ENCODE measurements at regions not wholly inside any gene's neighbourhood (a gene's known extent, or its start where the extent isn't known, plus 50 kb on each side); places are given as distances from the start of the nearest gene placed in this dataset.

- no peaks in the 10 kb centered on the region for H3K79me2 ChIP-seq (ENCODE audit: control insufficient read depth, insufficient read depth, low read length)
These were observed 169.5 kb upstream of the C2CD4B start for GRCh38 chr15:62334536-62334935.

GRCh38 chr15:62337934-62338333, 172.8 kb upstream of the C2CD4B start:
- Histone ChIP-seq H3K36me3 (ENCODE audit: control insufficient read depth, insufficient read depth, low read length) (no peaks in the 10 kb centered on the region), H3K27me3 (ENCODE audit: control insufficient read depth, insufficient read depth, low read length) (peaks cover 2% of the 10 kb centered on the region)

More at GRCh38 chr15:62334536-62334935, 169.5 kb upstream of the C2CD4B start:
- Histone ChIP-seq H2AFZ (ENCODE audit: low read length) (no peak overlapping the region), H3K36me3 (ENCODE audit: control insufficient read depth, insufficient read depth, low read length) (no peaks in the 10 kb centered on the region), H3K4me3 (replicated peaks in 1 of 4; ENCODE audit: control extremely low read depth in 1 of 4, insufficient read depth in 1 of 4, low read depth in 3 of 4, low read length in 4 of 4) (no peak overlapping the region), H3K9ac (ENCODE audit: insufficient read depth, low read length) (no peak overlapping the region), H3K27ac (ENCODE audit: insufficient read depth, low read length) (no peak overlapping the region), H3K4me2 (ENCODE audit: extremely low read depth, insufficient read depth, low read length) (no peak overlapping the region), H3K4me1 (ENCODE audit: control insufficient read depth, extremely low read depth, insufficient read depth, low read length) (no peaks in the 10 kb centered on the region), H4K20me1 (ENCODE audit: control insufficient read depth, extremely low read depth, insufficient read depth, low read length) (peaks cover 2% of the 10 kb centered on the region), H3K9me3 (ENCODE audit: control insufficient read depth, insufficient read depth, low read depth, low read length) (no peaks in the 10 kb centered on the region), H3K27me3 (ENCODE audit: control insufficient read depth, insufficient read depth, low read length) (peaks cover 2% of the 10 kb centered on the region)
- DNase-seq (ENCODE audit: low read depth in 2 of 2): no peak
- TF ChIP-seq CTCF (conservative IDR thresholded peaks at IDR 0.05 in 1 of 2, IDR thresholded peaks at IDR 0.05 in 1 of 2; ENCODE audit: low read depth in 1 of 2, low read length in 2 of 2) (no peak), EZH2 (IDR thresholded peaks at IDR 0.05; ENCODE audit: low read length, missing control alignments) (no peak)

GRCh38 chr15:62338497-62338896, 173.4 kb upstream of the C2CD4B start:
- H4K20me1 ChIP-seq (ENCODE audit: control insufficient read depth, extremely low read depth, insufficient read depth, low read length): peaks cover 2% of the 10 kb centered on the region
- peaks cover 2% of the 10 kb centered on the region for H3K27me3 ChIP-seq (ENCODE audit: control insufficient read depth, insufficient read depth, low read length)
- no peaks in the 10 kb centered on the region for H3K36me3 ChIP-seq (ENCODE audit: control insufficient read depth, insufficient read depth, low read length)
- H3K4me2 ChIP-seq (ENCODE audit: extremely low read depth, insufficient read depth, low read length): no peak overlapping the region
- H3K4me1 ChIP-seq (ENCODE audit: control insufficient read depth, extremely low read depth, insufficient read depth, low read length): no peaks in the 10 kb centered on the region
- H3K9me3 ChIP-seq (ENCODE audit: control insufficient read depth, insufficient read depth, low read depth, low read length): no peaks in the 10 kb centered on the region
- H3K9ac ChIP-seq (ENCODE audit: insufficient read depth, low read length): no peak overlapping the region
- H3K4me3 ChIP-seq (replicated peaks in 1 of 4; ENCODE audit: control extremely low read depth in 1 of 4, insufficient read depth in 1 of 4, low read depth in 3 of 4, low read length in 4 of 4): no peak overlapping the region
- no peak overlapping the region for H2AFZ ChIP-seq (ENCODE audit: low read length)
- H3K79me2 ChIP-seq (ENCODE audit: control insufficient read depth, insufficient read depth, low read length): no peaks in the 10 kb centered on the region
- DNase-seq (ENCODE audit: low read depth in 2 of 2): no peak
- no peak overlapping the region for H3K27ac ChIP-seq (ENCODE audit: insufficient read depth, low read length)
- TF ChIP-seq CTCF (conservative IDR thresholded peaks at IDR 0.05 in 1 of 2, IDR thresholded peaks at IDR 0.05 in 1 of 2; ENCODE audit: low read depth in 1 of 2, low read length in 2 of 2) (no peak), EZH2 (IDR thresholded peaks at IDR 0.05; ENCODE audit: low read length, missing control alignments) (no peak)

More at GRCh38 chr15:62337934-62338333, 172.8 kb upstream of the C2CD4B start:
- no peak for DNase-seq (ENCODE audit: low read depth in 2 of 2)
- no peak overlapping the region for H2AFZ ChIP-seq (ENCODE audit: low read length)
- no peak overlapping the region for H3K9ac ChIP-seq (ENCODE audit: insufficient read depth, low read length)
- H3K4me3 ChIP-seq (replicated peaks in 1 of 4; ENCODE audit: control extremely low read depth in 1 of 4, insufficient read depth in 1 of 4, low read depth in 3 of 4, low read length in 4 of 4): no peak overlapping the region
- no peak overlapping the region for H3K4me2 ChIP-seq (ENCODE audit: extremely low read depth, insufficient read depth, low read length)
- TF ChIP-seq EZH2 (IDR thresholded peaks at IDR 0.05; ENCODE audit: low read length, missing control alignments) (no peak), CTCF (conservative IDR thresholded peaks at IDR 0.05 in 1 of 2, IDR thresholded peaks at IDR 0.05 in 1 of 2; ENCODE audit: low read depth in 1 of 2, low read length in 2 of 2) (no peak)
- no peaks in the 10 kb centered on the region for H3K9me3 ChIP-seq (ENCODE audit: control insufficient read depth, insufficient read depth, low read depth, low read length)
- no peak overlapping the region for H3K27ac ChIP-seq (ENCODE audit: insufficient read depth, low read length)
- H4K20me1 ChIP-seq (ENCODE audit: control insufficient read depth, extremely low read depth, insufficient read depth, low read length): peaks cover 2% of the 10 kb centered on the region
- H3K79me2 ChIP-seq (ENCODE audit: control insufficient read depth, insufficient read depth, low read length): no peaks in the 10 kb centered on the region
- no peaks in the 10 kb centered on the region for H3K4me1 ChIP-seq (ENCODE audit: control insufficient read depth, extremely low read depth, insufficient read depth, low read length)

All from fibroblast of lung (primary cell).